Mucosa of descending colon (tissue), 3 donors: ENCODE measurements at regions not wholly inside any gene's neighbourhood (a gene's known extent, or its start where the extent isn't known, plus 50 kb on each side); places are given as distances from the start of the nearest gene placed in this dataset.

Experiments
- ATAC-seq: fragments of 200-7000 bp; cut with Tn5 transposase; one replicate; pipeline ENCODE4 v1.9.1; 2020; ENCODE audit warnings: mild to moderate bottlenecking, moderate library complexity
- DNase-seq, 3 donors: peaks; one replicate each; pipeline ENCODE4 v3.0.0-alpha.2; 2020
- H3K36me3 ChIP-seq: fragments of 200-600 bp; one replicate; pipeline ENCODE4 v1.8.0; 2021; ENCODE audit warnings: low read depth, mild to moderate bottlenecking
- H3K4me1 ChIP-seq: fragments of 200-600 bp; one replicate; pipeline ENCODE4 v1.8.0; 2021; ENCODE audit warnings: low read depth, mild to moderate bottlenecking
- H3K4me3 ChIP-seq: fragments of 200-600 bp; one replicate; pipeline ENCODE4 v1.8.0; 2021; ENCODE audit warnings: mild to moderate bottlenecking
- H3K9me3 ChIP-seq: fragments of 200-600 bp; one replicate; pipeline ENCODE4 v1.8.0; 2021; ENCODE audit warnings: mild to moderate bottlenecking
- CTCF ChIP-seq: fragments of 200-600 bp; IDR thresholded peaks from one replicate; pipeline ENCODE4 v1.8.0; 2022; ENCODE audit warnings: antibody characterized with exemption, mild to moderate bottlenecking
- intact Hi-C, 2 donors: fragments of 100-400 bp; cut with DNase I in 1 of 2; cut with micrococcal nuclease in 1 of 2; formaldehyde crosslinking; loops; one replicate each; pipeline versions ENCODE4 v1.11.0 to v1.11.1; 2022; cut with DNase I, micrococcal nuclease
- donor health status: DM: no; HTN: no; CAD: no; lungs with moderate emphysema.
- donor health status: DM: no; HTN: no; CAD: no.
- donor health status: DM: no; HTN: yes; CAD: no.

- DNase-seq (no peak), ATAC-seq (no peak)
- intact Hi-C loops = no loop called here
- TF ChIP-seq CTCF = no peak
- no peaks in the 10 kb centered on the region for H3K36me3 ChIP-seq
- no peaks in the 10 kb centered on the region for H3K9me3 ChIP-seq
- H3K4me3 ChIP-seq = no peak overlapping the region
- H3K4me1 ChIP-seq = peaks cover 2% of the 10 kb centered on the region
These were observed 650.1 kb downstream of the FGF9 start for GRCh38 chr13:22320991-22321390.

GRCh38 chr13:22325761-22326160 lies 654.9 kb downstream of the FGF9 start:
- no peaks in the 10 kb centered on the region for H3K9me3 ChIP-seq
- no peaks in the 10 kb centered on the region for H3K4me1 ChIP-seq
- no peaks in the 10 kb centered on the region for H3K36me3 ChIP-seq
- intact Hi-C loops = no loop called here
- TF ChIP-seq CTCF = no peak
- H3K4me3 ChIP-seq = no peak overlapping the region
- DNase-seq (no peak), ATAC-seq (no peak)

GRCh38 chr13:22332416-22332815 lies 661.5 kb downstream of the FGF9 start:
- TF ChIP-seq CTCF = no peak
- peak in 1 of 3 donors; percentile 15 for DNase-seq
- H3K9me3 ChIP-seq = no peaks in the 10 kb centered on the region
- ATAC-seq = peak; percentile 99
- H3K36me3 ChIP-seq = no peaks in the 10 kb centered on the region
- H3K4me1 ChIP-seq = peaks cover 7% of the 10 kb centered on the region
- no peak overlapping the region for H3K4me3 ChIP-seq
- intact Hi-C loops = no loop called here

GRCh38 chr13:22336460-22336859 lies 665.6 kb downstream of the FGF9 start:
- intact Hi-C loops = no loop called here
- no peak for TF ChIP-seq CTCF
- H3K9me3 ChIP-seq = peaks cover 3% of the 10 kb centered on the region
- peaks cover 7% of the 10 kb centered on the region for H3K4me1 ChIP-seq
- no peak overlapping the region for H3K4me3 ChIP-seq
- no peak for DNase-seq
- peak; percentile 43 for ATAC-seq
- no peaks in the 10 kb centered on the region for H3K36me3 ChIP-seq

DNA sequence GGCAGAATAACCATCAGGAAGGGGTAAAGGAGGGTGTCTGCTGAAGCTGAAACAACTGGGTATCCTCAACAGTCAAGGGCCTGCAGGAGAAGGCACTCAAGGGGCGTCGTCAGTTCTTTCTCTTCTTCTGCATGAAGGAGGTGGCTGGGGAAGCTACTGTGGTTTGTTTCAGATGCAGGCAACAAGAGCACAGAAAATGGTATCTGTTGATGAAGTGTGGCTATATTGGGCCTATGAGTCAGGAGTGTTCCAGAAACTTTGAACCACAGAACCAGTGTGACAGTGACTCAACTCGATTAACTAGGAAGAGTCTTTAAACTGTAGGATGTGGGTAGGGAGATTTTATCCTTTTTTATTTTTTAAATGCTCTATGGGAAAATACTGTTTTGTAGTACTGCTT lies 686.3 kb downstream of the FGF9 start:
- no peaks in the 10 kb centered on the region for H3K4me1 ChIP-seq
- DNase-seq (no peak), ATAC-seq (no peak)
- no peak for TF ChIP-seq CTCF
- no peaks in the 10 kb centered on the region for H3K9me3 ChIP-seq
- H3K36me3 ChIP-seq = no peaks in the 10 kb centered on the region
- no peak overlapping the region for H3K4me3 ChIP-seq
- intact Hi-C loops = no loop called here

- ATAC-seq (no peak), DNase-seq (no peak)
- Histone ChIP-seq H3K4me3 (no peak overlapping the region), H3K36me3 (no peaks in the 10 kb centered on the region), H3K9me3 (peaks cover 22% of the 10 kb centered on the region), H3K4me1 (no peaks in the 10 kb centered on the region)
- intact Hi-C loops = no loop called here
- TF ChIP-seq CTCF = no peak
These were observed 698.2 kb downstream of the FGF9 start for GRCh38 chr13:22369090-22369489.
